H9 (cell line): ENCODE measurements at regions not wholly inside any gene's neighbourhood (a gene's known extent, or its start where the extent isn't known, plus 50 kb on each side); places are given as distances from the start of the nearest gene placed in this dataset.

Source experiments
- DNase-seq: peaks from one replicate; pipeline ENCODE4 v3.0.0-alpha.2; 2017
- H2AFZ ChIP-seq: one replicate; pipeline ENCODE4 v1.6.1; 2013; ENCODE audit warnings: mild to moderate bottlenecking, low read length, control low read depth, moderate library complexity
- H2AK5ac ChIP-seq: 2 replicates; pipeline ENCODE4 v1.6.1; 2013; ENCODE audit warnings: low read length, control low read depth, mixed read lengths; ENCODE audit not compliant: insufficient read length
- H2BK120ac ChIP-seq: one replicate; pipeline ENCODE4 v1.6.1; 2013; ENCODE audit warnings: low read depth, mild to moderate bottlenecking, low read length, control low read depth, inconsistent platforms; ENCODE audit not compliant: poor library complexity, severe bottlenecking
- H2BK12ac ChIP-seq: 2 replicates; pipeline ENCODE4 v1.6.1; 2013; ENCODE audit warnings: low read length, control low read depth, mixed read lengths, low read depth; ENCODE audit not compliant: insufficient read length
- H2BK15ac ChIP-seq: 2 replicates; pipeline ENCODE4 v1.6.1; 2013; ENCODE audit warnings: low read depth, low read length, control low read depth
- H2BK20ac ChIP-seq: one replicate; pipeline ENCODE4 v1.6.1; 2013; ENCODE audit warnings: low read depth, mild to moderate bottlenecking, low read length, control low read depth, inconsistent platforms; ENCODE audit not compliant: poor library complexity, severe bottlenecking
- H2BK5ac ChIP-seq: 2 replicates; pipeline ENCODE4 v1.6.1; 2013; ENCODE audit warnings: low read length, control low read depth, mixed read lengths; ENCODE audit not compliant: insufficient read length
- H3K14ac ChIP-seq: 2 replicates; pipeline ENCODE4 v1.6.1; 2013; ENCODE audit warnings: low read length, control low read depth; ENCODE audit not compliant: insufficient read depth
- H3K18ac ChIP-seq: 2 replicates; pipeline ENCODE4 v1.6.1; 2013; ENCODE audit warnings: low read depth, mild to moderate bottlenecking, mixed read lengths, low read length, control low read depth; ENCODE audit not compliant: insufficient read length
- H3K23ac ChIP-seq: 2 replicates; pipeline ENCODE4 v1.6.1; 2013; ENCODE audit warnings: low read length, control low read depth, mixed read lengths, low read depth; ENCODE audit not compliant: insufficient read length
- H3K23me2 ChIP-seq: 2 replicates; pipeline ENCODE4 v1.6.1; 2013; ENCODE audit warnings: low read depth, mild to moderate bottlenecking, mixed read lengths, low read length, control low read depth; ENCODE audit not compliant: insufficient read length, poor library complexity, severe bottlenecking
- H3K27ac ChIP-seq: 2 replicates; pipeline ENCODE4 v1.5.1; 2013; ENCODE audit warnings: low read length, control low read depth, mixed read lengths, low read depth; ENCODE audit not compliant: insufficient read length
- H3K27me3 ChIP-seq: 2 replicates; pipeline ENCODE4 v1.6.1; 2013; ENCODE audit warnings: low read length, control low read depth, inconsistent platforms; ENCODE audit not compliant: insufficient read depth
- H3K4ac ChIP-seq: 2 replicates; pipeline ENCODE4 v1.6.1; 2013; ENCODE audit warnings: low read depth, mild to moderate bottlenecking, control low read depth, inconsistent platforms, low read length, moderate library complexity
- H3K4me1 ChIP-seq: 2 replicates; pipeline ENCODE4 v1.6.1; 2013; ENCODE audit warnings: low read length, control low read depth, inconsistent platforms; ENCODE audit not compliant: insufficient read depth
- H3K4me2 ChIP-seq: 2 replicates; pipeline ENCODE4 v1.6.1; 2013; ENCODE audit warnings: low read length, control low read depth, mixed read lengths; ENCODE audit not compliant: insufficient read length, insufficient read depth
- H3K56ac ChIP-seq: 2 replicates; pipeline ENCODE4 v1.6.1; 2013; ENCODE audit warnings: low read depth, mild to moderate bottlenecking, mixed read lengths, low read length, control low read depth; ENCODE audit not compliant: insufficient read length
- H3K79me1 ChIP-seq: 2 replicates; pipeline ENCODE4 v1.6.1; 2013; ENCODE audit warnings: low read depth, mild to moderate bottlenecking, moderate library complexity, low read length, control low read depth, inconsistent platforms; ENCODE audit not compliant: insufficient read depth, poor library complexity, severe bottlenecking
- H3K79me2 ChIP-seq: 2 replicates; pipeline ENCODE4 v1.6.1; 2013; ENCODE audit warnings: low read length, control low read depth, inconsistent platforms; ENCODE audit not compliant: insufficient read depth
- H3K9ac ChIP-seq: 2 replicates; pipeline ENCODE4 v1.6.1; 2013; ENCODE audit warnings: low read length, control low read depth, mixed read lengths; ENCODE audit not compliant: insufficient read length; ENCODE audit errors: extremely low read depth
- H3K9me3 ChIP-seq: one replicate; pipeline ENCODE4 v1.6.1; 2013; ENCODE audit warnings: low read depth, low read length, inconsistent platforms; ENCODE audit not compliant: control insufficient read depth
- H3T11ph ChIP-seq: one replicate; pipeline ENCODE4 v1.6.1; 2013; ENCODE audit warnings: mild to moderate bottlenecking, low read length, control low read depth, inconsistent platforms
- H4K20me1 ChIP-seq: one replicate; pipeline ENCODE4 v1.6.1; 2013; ENCODE audit not compliant: control insufficient read depth, insufficient read length, insufficient read depth
- H4K5ac ChIP-seq: 2 replicates; pipeline ENCODE4 v1.6.1; 2013; ENCODE audit warnings: low read depth, mild to moderate bottlenecking, mixed read lengths, low read length, control low read depth; ENCODE audit not compliant: insufficient read length
- H4K8ac ChIP-seq: replicated peaks from 2 replicates; pipeline ENCODE4 v1.6.1; 2013; ENCODE audit warnings: low read length, control low read depth, mixed read lengths, low read depth; ENCODE audit not compliant: insufficient read length
- H4K91ac ChIP-seq: 2 replicates; pipeline ENCODE4 v1.6.1; 2013; ENCODE audit warnings: low read depth, mild to moderate bottlenecking, moderate library complexity, mixed read lengths, low read length, control low read depth; ENCODE audit not compliant: insufficient read length
- H3K27ac Mint-ChIP-seq, 3 experiments: 2 replicates in 2 of 3; 3 replicates in 1 of 3; pipeline ENCODE4 v1.8.0; 2020 to 2021; ENCODE audit warnings: mixed read lengths in 3 of 3, mild to moderate bottlenecking in 1 of 3, moderate library complexity in 1 of 3
- H3K27me3 Mint-ChIP-seq: 2 replicates; pipeline ENCODE4 v1.8.0; 2021; ENCODE audit warnings: low read depth, mild to moderate bottlenecking, moderate library complexity, mixed read lengths
- H3K36me3 Mint-ChIP-seq, 3 experiments: 2 replicates in 2 of 3; 3 replicates in 1 of 3; pipeline ENCODE4 v1.8.0; 2020 to 2021; ENCODE audit warnings: low read depth in 3 of 3, mixed read lengths in 3 of 3; ENCODE audit not compliant: insufficient read depth in 1 of 3
- H3K4me1 Mint-ChIP-seq, 2 experiments: 2 replicates each; pipeline ENCODE4 v1.8.0; 2020; ENCODE audit warnings: mixed read lengths in 2 of 2
- H3K4me3 Mint-ChIP-seq, 2 experiments: 2 replicates in 1 of 2; 3 replicates in 1 of 2; pipeline ENCODE4 v1.8.0; 2020 to 2021; ENCODE audit warnings: mild to moderate bottlenecking in 2 of 2, mixed read lengths in 2 of 2, moderate library complexity in 1 of 2
- H3K9me3 Mint-ChIP-seq, 2 experiments: 2 replicates in 1 of 2; 3 replicates in 1 of 2; pipeline ENCODE4 v1.8.0; 2020; ENCODE audit warnings: mild to moderate bottlenecking in 2 of 2, mixed read lengths in 2 of 2, moderate library complexity in 1 of 2
- WGBS: extraction: QIAGEN DNeasy Blood & Tissue Kit; methylation state at CpG from one replicate; pipeline ENCODE4 v1.1.7; 2013; ENCODE audit warnings: missing lambda C conversion rate, low lambda C conversion rate, mixed read lengths; ENCODE audit not compliant: insufficient read length; ENCODE audit errors: extremely low coverage; 5-methylcytosine and 5-hydroxymethylcytosine counted together
- TF ChIP-seq, protein P1 (sequence below): fragments of 200-600 bp; sonication (generic); conservative IDR thresholded peaks from 3 replicates; pipeline ENCODE4 v1.8.0; 2021; ENCODE audit warnings: antibody characterized with exemption, mild to moderate bottlenecking

GRCh38 chrX:141642979-141643378 is 53.5 kb downstream of the SPANXA2 start:
- Mint-ChIP-seq H3K9me3 (peaks cover 62 to 63% of the 10 kb centered on the region in 2 experiments), H3K4me1 (peaks cover 6 to 12% of the 10 kb centered on the region in 2 experiments), H3K27ac (no peak overlapping the region), H3K36me3 (peaks cover 0 to under 1% (median 0%) of the 10 kb centered on the region in 3 experiments; a peak in 1 of 7 replicates), H3K27me3 (no peaks in the 10 kb centered on the region; the same call in 1 of the 2 replicates), H3K4me3 (no peak overlapping the region)
- Histone ChIP-seq H4K91ac (no peak overlapping the region), H3K4me2 (no peak overlapping the region), H2BK15ac (no peak overlapping the region), H3T11ph (no peak overlapping the region), H3K79me2 (no peaks in the 10 kb centered on the region), H4K20me1 (no peaks in the 10 kb centered on the region), H3K79me1 (no peaks in the 10 kb centered on the region), H4K8ac (no peak overlapping the region), H2BK20ac (no peak overlapping the region), H2AFZ (no peak overlapping the region), H3K23ac (no peak overlapping the region), H3K4ac (no peak overlapping the region), H4K5ac (no peak overlapping the region), H2BK12ac (no peak overlapping the region), H3K9ac (no peak overlapping the region), H3K14ac (no peak overlapping the region), H3K27me3 (no peaks in the 10 kb centered on the region), H3K9me3 (peaks cover 12% of the 10 kb centered on the region), H3K4me1 (no peaks in the 10 kb centered on the region), H3K56ac (no peak overlapping the region), H3K27ac (no peak overlapping the region), H2AK5ac (no peak overlapping the region), H2BK120ac (no peak overlapping the region), H3K18ac (no peak overlapping the region), H2BK5ac (no peak overlapping the region), H3K23me2 (no peaks in the 10 kb centered on the region)
- WGBS: no CpG with 5 or more reads among the region's 3 CpGs
- TF ChIP-seq, protein P1, sequence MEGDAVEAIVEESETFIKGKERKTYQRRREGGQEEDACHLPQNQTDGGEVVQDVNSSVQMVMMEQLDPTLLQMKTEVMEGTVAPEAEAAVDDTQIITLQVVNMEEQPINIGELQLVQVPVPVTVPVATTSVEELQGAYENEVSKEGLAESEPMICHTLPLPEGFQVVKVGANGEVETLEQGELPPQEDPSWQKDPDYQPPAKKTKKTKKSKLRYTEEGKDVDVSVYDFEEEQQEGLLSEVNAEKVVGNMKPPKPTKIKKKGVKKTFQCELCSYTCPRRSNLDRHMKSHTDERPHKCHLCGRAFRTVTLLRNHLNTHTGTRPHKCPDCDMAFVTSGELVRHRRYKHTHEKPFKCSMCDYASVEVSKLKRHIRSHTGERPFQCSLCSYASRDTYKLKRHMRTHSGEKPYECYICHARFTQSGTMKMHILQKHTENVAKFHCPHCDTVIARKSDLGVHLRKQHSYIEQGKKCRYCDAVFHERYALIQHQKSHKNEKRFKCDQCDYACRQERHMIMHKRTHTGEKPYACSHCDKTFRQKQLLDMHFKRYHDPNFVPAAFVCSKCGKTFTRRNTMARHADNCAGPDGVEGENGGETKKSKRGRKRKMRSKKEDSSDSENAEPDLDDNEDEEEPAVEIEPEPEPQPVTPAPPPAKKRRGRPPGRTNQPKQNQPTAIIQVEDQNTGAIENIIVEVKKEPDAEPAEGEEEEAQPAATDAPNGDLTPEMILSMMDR: no peak
- DNase-seq: no peak
